Keratinocyte (primary cell): ENCODE measurements at regions not wholly inside any gene's neighbourhood (a gene's known extent, or its start where the extent isn't known, plus 50 kb on each side); places are given as distances from the start of the nearest gene placed in this dataset.

Source experiments
- DNase-seq: peaks from one replicate; pipeline ENCODE4 v3.0.0-alpha.2; 2011; ENCODE audit warnings: low read depth, missing footprints, low spot score
- FAIRE-seq: peaks from 2 replicates; lab custom pipeline; 2011; peaks lifted over from hg19 to GRCh38; lab: Jason Lieb, UNC
- H2AFZ ChIP-seq: 2 replicates; pipeline ENCODE4 v1.6.0; 2012; ENCODE audit warnings: low read length, control low read depth, inconsistent platforms; ENCODE audit not compliant: control insufficient read depth
- H3K27ac ChIP-seq: 2 replicates; pipeline ENCODE4 v1.5.1; 2011; ENCODE audit warnings: low read length; ENCODE audit not compliant: control insufficient read depth, insufficient read depth
- H3K27me3 ChIP-seq: 3 replicates; pipeline ENCODE4 v1.6.0; 2011; ENCODE audit warnings: low read length; ENCODE audit not compliant: control insufficient read depth, insufficient read depth; ENCODE audit errors: extremely low read depth
- H3K36me3 ChIP-seq, 2 experiments: 2 replicates in 1 of 2; 3 replicates in 1 of 2; pipeline ENCODE4 v1.5.1; 2011; ENCODE audit warnings: low read length in 2 of 2, mild to moderate bottlenecking in 1 of 2; ENCODE audit not compliant: control insufficient read depth in 2 of 2, insufficient read depth in 2 of 2; ENCODE audit errors: extremely low read depth in 1 of 2
- H3K4me1 ChIP-seq: 3 replicates; pipeline ENCODE4 v1.5.1; 2011; ENCODE audit warnings: low read length; ENCODE audit not compliant: control insufficient read depth, insufficient read depth; ENCODE audit errors: extremely low read depth
- H3K4me2 ChIP-seq: 3 replicates; pipeline ENCODE4 v1.6.0; 2011; ENCODE audit warnings: low read depth, low read length; ENCODE audit not compliant: control insufficient read depth, insufficient read depth; ENCODE audit errors: extremely low read depth
- H3K4me3 ChIP-seq, 3 experiments: fragments of 200-600 bp in 1 of 3; sonication (generic) in 1 of 3; 2 replicates in 2 of 3; 3 replicates in 1 of 3; pipeline ENCODE4 v1.5.1; 2011 to 2016; ENCODE audit warnings: low read length in 3 of 3, mild to moderate bottlenecking in 3 of 3, control low read depth in 2 of 3, inconsistent platforms in 1 of 3, low read depth in 1 of 3, mixed read lengths in 1 of 3, mixed run types in 1 of 3, moderate library complexity in 1 of 3; ENCODE audit not compliant: control insufficient read depth in 2 of 3, insufficient read depth in 2 of 3; ENCODE audit errors: extremely low read depth in 1 of 3
- H3K79me2 ChIP-seq: 2 replicates; pipeline ENCODE4 v1.6.0; 2012; ENCODE audit warnings: low read length; ENCODE audit not compliant: control insufficient read depth, insufficient read depth
- H3K9ac ChIP-seq: 3 replicates; pipeline ENCODE4 v1.6.0; 2011; ENCODE audit warnings: low read length; ENCODE audit not compliant: control insufficient read depth, insufficient read depth; ENCODE audit errors: extremely low read depth
- H3K9me1 ChIP-seq: 3 replicates; pipeline ENCODE4 v1.6.0; 2011; ENCODE audit warnings: low read length; ENCODE audit not compliant: control insufficient read depth, insufficient read depth; ENCODE audit errors: extremely low read depth
- H3K9me3 ChIP-seq: 2 replicates; pipeline ENCODE4 v1.5.1; 2012; ENCODE audit warnings: low read depth, low read length; ENCODE audit not compliant: control insufficient read depth
- H4K20me1 ChIP-seq: 3 replicates; pipeline ENCODE4 v1.6.0; 2011; ENCODE audit warnings: low read length; ENCODE audit not compliant: control insufficient read depth, insufficient read depth; ENCODE audit errors: extremely low read depth
- EZH2 ChIP-seq: IDR thresholded peaks from one replicate; pipeline ENCODE4 v1.6.1; 2012; ENCODE audit warnings: inconsistent platforms, mild to moderate bottlenecking, low read length, moderate library complexity
- dilution Hi-C: fragments of 300-500 bp; cut with MboI; formaldehyde crosslinking; loops from one replicate; pipeline ENCODE4 v1.7.0; 2020; ENCODE audit warnings: low sequenced_read_pairs; ENCODE audit not compliant: extremely low pct_ligation_motif_present
- TF ChIP-seq, protein P1 (sequence below), 3 experiments: IDR thresholded peaks in 1 of 3; conservative IDR thresholded peaks in 1 of 3; optimal IDR thresholded peaks in 1 of 3; 2 replicates in 2 of 3; 3 replicates in 1 of 3; pipeline versions ENCODE3 to v1.5.1; 2011; ENCODE audit warnings: low read length in 3 of 3, mild to moderate bottlenecking in 3 of 3, moderate library complexity in 2 of 3, control low read depth in 1 of 3, inconsistent platforms in 1 of 3; ENCODE audit not compliant: insufficient read depth in 2 of 3; ENCODE audit errors: extremely low read depth in 1 of 3

- H3K9me1 ChIP-seq, result no peaks in the 10 kb centered on the region
- dilution Hi-C loops, result no loop called here
- no peak overlapping the region for H3K4me3 ChIP-seq
- no peaks in the 10 kb centered on the region for H3K27me3 ChIP-seq
- no peak overlapping the region for H3K27ac ChIP-seq
- H3K4me1 ChIP-seq, result no peaks in the 10 kb centered on the region
- H3K79me2 ChIP-seq, result no peaks in the 10 kb centered on the region
- no peak overlapping the region for H3K4me2 ChIP-seq
- H3K9me3 ChIP-seq, result no peaks in the 10 kb centered on the region
- no peak for FAIRE-seq
- no peaks in the 10 kb centered on the region for H3K36me3 ChIP-seq
- H4K20me1 ChIP-seq, result no peaks in the 10 kb centered on the region
- TF ChIP-seq, protein P1, sequence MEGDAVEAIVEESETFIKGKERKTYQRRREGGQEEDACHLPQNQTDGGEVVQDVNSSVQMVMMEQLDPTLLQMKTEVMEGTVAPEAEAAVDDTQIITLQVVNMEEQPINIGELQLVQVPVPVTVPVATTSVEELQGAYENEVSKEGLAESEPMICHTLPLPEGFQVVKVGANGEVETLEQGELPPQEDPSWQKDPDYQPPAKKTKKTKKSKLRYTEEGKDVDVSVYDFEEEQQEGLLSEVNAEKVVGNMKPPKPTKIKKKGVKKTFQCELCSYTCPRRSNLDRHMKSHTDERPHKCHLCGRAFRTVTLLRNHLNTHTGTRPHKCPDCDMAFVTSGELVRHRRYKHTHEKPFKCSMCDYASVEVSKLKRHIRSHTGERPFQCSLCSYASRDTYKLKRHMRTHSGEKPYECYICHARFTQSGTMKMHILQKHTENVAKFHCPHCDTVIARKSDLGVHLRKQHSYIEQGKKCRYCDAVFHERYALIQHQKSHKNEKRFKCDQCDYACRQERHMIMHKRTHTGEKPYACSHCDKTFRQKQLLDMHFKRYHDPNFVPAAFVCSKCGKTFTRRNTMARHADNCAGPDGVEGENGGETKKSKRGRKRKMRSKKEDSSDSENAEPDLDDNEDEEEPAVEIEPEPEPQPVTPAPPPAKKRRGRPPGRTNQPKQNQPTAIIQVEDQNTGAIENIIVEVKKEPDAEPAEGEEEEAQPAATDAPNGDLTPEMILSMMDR (optimal IDR thresholded peaks at IDR 0.05 in 1 of 3, IDR thresholded peaks at IDR 0.05 in 1 of 3, conservative IDR thresholded peaks at IDR 0.05 in 1 of 3; ENCODE audit: extremely low read depth in 1 of 3, insufficient read depth in 2 of 3, low read length in 3 of 3), result no peak
- no peak for TF ChIP-seq EZH2
- H2AFZ ChIP-seq, result no peak overlapping the region
- no peak for DNase-seq
- H3K9ac ChIP-seq, result no peak overlapping the region
These were observed 764.3 kb upstream of the PRMT6 start for GRCh38 chr1:106292130-106292529.

- H3K79me2 ChIP-seq, result no peaks in the 10 kb centered on the region
- no peak for TF ChIP-seq EZH2
- TF ChIP-seq, protein P1 (optimal IDR thresholded peaks at IDR 0.05 in 1 of 3, IDR thresholded peaks at IDR 0.05 in 1 of 3, conservative IDR thresholded peaks at IDR 0.05 in 1 of 3; ENCODE audit: extremely low read depth in 1 of 3, insufficient read depth in 2 of 3, low read length in 3 of 3), result no peak
- dilution Hi-C loops, result no loop called here
- no peak overlapping the region for H3K27ac ChIP-seq
- H3K4me1 ChIP-seq, result no peaks in the 10 kb centered on the region
- H3K4me3 ChIP-seq, result no peak overlapping the region
- no peaks in the 10 kb centered on the region for H3K36me3 ChIP-seq
- H2AFZ ChIP-seq, result no peak overlapping the region
- no peaks in the 10 kb centered on the region for H4K20me1 ChIP-seq
- H3K27me3 ChIP-seq, result no peaks in the 10 kb centered on the region
- H3K9me3 ChIP-seq, result no peaks in the 10 kb centered on the region
- no peak for FAIRE-seq
- H3K4me2 ChIP-seq, result no peak overlapping the region
- no peak for DNase-seq
- H3K9ac ChIP-seq, result no peak overlapping the region
- no peaks in the 10 kb centered on the region for H3K9me1 ChIP-seq
These were observed 760.0 kb upstream of the PRMT6 start for GRCh38 chr1:106296431-106296830.
